Fibroblast of lung (primary cell): ENCODE measurements at regions not wholly inside any gene's neighbourhood (a gene's known extent, or its start where the extent isn't known, plus 50 kb on each side); places are given as distances from the start of the nearest gene placed in this dataset.
A peak's percentile ranks its signal among the peaks of the same experiment; 100 is the strongest.

Experiments
- DNase-seq, 2 donors: peaks; one replicate each; pipeline versions ENCODE4 v3.0.0 to v3.0.0-alpha.2; 2010; ENCODE audit warnings: low read depth in 2 of 2
- H2AFZ ChIP-seq: 2 replicates; pipeline ENCODE4 v1.5.1; 2012; ENCODE audit warnings: low read length, control low read depth, inconsistent platforms
- H3K27ac ChIP-seq: 2 replicates; pipeline ENCODE4 v1.5.1; 2011; ENCODE audit warnings: low read length, control low read depth; ENCODE audit not compliant: insufficient read depth
- H3K27me3 ChIP-seq: 2 replicates; pipeline ENCODE4 v1.5.1; 2011; ENCODE audit warnings: mild to moderate bottlenecking, low read length; ENCODE audit not compliant: control insufficient read depth, insufficient read depth
- H3K36me3 ChIP-seq: 2 replicates; pipeline ENCODE4 v1.5.1; 2011; ENCODE audit warnings: low read length; ENCODE audit not compliant: control insufficient read depth, insufficient read depth
- H3K4me1 ChIP-seq: 2 replicates; pipeline ENCODE4 v1.5.1; 2011; ENCODE audit warnings: low read length; ENCODE audit not compliant: control insufficient read depth, insufficient read depth; ENCODE audit errors: extremely low read depth
- H3K4me2 ChIP-seq: 2 replicates; pipeline ENCODE4 v1.5.1; 2011; ENCODE audit warnings: low read length, control low read depth; ENCODE audit not compliant: insufficient read depth; ENCODE audit errors: extremely low read depth
- H3K4me3 ChIP-seq, 4 experiments: fragments of 200-600 bp in 1 of 4; sonication (generic) in 1 of 4; replicated peaks in 1 of 4; 2 replicates each; pipeline ENCODE4 v1.5.1; 2011 to 2016; ENCODE audit warnings: low read length in 4 of 4, low read depth in 3 of 4, mild to moderate bottlenecking in 3 of 4, control low read depth in 2 of 4, inconsistent platforms in 1 of 4, mixed read lengths in 1 of 4; ENCODE audit not compliant: insufficient read depth in 1 of 4; ENCODE audit errors: control extremely low read depth in 1 of 4
- H3K79me2 ChIP-seq: 2 replicates; pipeline ENCODE4 v1.5.1; 2012; ENCODE audit warnings: mild to moderate bottlenecking, low read length, inconsistent platforms; ENCODE audit not compliant: control insufficient read depth, insufficient read depth
- H3K9ac ChIP-seq: 2 replicates; pipeline ENCODE4 v1.5.1; 2011; ENCODE audit warnings: mild to moderate bottlenecking, low read length, control low read depth; ENCODE audit not compliant: insufficient read depth
- H3K9me3 ChIP-seq: 2 replicates; pipeline ENCODE4 v1.5.1; 2012; ENCODE audit warnings: low read depth, low read length; ENCODE audit not compliant: control insufficient read depth, insufficient read depth
- H4K20me1 ChIP-seq: 2 replicates; pipeline ENCODE4 v1.5.1; 2011; ENCODE audit warnings: low read length; ENCODE audit not compliant: control insufficient read depth, insufficient read depth; ENCODE audit errors: extremely low read depth
- EZH2 ChIP-seq: IDR thresholded peaks from 2 replicates; pipeline ENCODE4 v1.5.1; 2012; ENCODE audit warnings: low read length, control low read depth, mild to moderate bottlenecking; ENCODE audit errors: missing control alignments
- TF ChIP-seq, protein P1 (sequence below), 2 donors: IDR thresholded peaks in 1 of 2; conservative IDR thresholded peaks in 1 of 2; 1 replicate in 1 of 2; 2 replicates in 1 of 2; pipeline ENCODE4 v1.5.1; 2011 to 2012; ENCODE audit warnings: low read length in 2 of 2, control low read depth in 1 of 2, inconsistent platforms in 1 of 2, low read depth in 1 of 2, mild to moderate bottlenecking in 1 of 2

DNA sequence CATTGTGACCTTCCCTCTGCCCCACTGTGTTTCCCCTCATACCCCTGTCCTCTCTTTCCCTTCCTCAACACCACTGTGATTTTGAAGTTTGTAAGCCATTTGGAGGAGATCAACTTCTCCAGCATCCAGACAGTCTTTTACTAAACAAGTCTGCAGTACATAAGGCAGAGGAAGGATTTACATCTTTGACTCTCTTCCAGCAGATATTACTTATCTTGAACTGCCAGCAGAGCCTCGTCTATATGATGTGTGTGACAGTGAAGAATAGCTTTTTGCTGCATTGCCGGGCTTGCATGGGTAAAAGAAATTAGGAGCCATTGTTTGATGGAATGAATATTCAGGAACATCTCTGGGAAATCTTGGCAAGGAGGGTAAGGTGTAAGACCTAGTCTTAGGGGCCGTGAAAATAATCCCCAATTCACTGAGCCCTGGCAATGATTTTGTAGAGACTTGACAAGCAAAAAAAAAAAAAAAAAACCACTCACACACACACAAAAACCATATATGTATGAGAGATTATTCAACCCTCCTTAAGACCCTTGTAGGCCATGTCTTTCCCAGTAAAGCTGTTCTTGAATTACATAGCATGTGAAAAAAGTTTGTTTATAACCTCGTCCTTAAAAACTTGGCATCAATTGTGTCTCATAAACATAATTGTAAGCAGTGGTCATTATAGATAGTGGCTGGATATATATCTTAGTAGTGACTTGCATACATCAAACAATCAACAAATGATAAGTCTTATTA is 903.9 kb downstream of the CDH11 start:
- no peaks in the 10 kb centered on the region for H4K20me1 ChIP-seq
- H3K9me3 ChIP-seq = no peaks in the 10 kb centered on the region
- no peak overlapping the region for H3K27ac ChIP-seq
- H3K9ac ChIP-seq = no peak overlapping the region
- DNase-seq = no peak
- H3K4me2 ChIP-seq = no peak overlapping the region
- H3K4me3 ChIP-seq = no peak overlapping the region
- no peak overlapping the region for H2AFZ ChIP-seq
- H3K4me1 ChIP-seq = no peaks in the 10 kb centered on the region
- no peaks in the 10 kb centered on the region for H3K36me3 ChIP-seq
- no peaks in the 10 kb centered on the region for H3K79me2 ChIP-seq
- H3K27me3 ChIP-seq = no peaks in the 10 kb centered on the region
- TF ChIP-seq, protein P1, sequence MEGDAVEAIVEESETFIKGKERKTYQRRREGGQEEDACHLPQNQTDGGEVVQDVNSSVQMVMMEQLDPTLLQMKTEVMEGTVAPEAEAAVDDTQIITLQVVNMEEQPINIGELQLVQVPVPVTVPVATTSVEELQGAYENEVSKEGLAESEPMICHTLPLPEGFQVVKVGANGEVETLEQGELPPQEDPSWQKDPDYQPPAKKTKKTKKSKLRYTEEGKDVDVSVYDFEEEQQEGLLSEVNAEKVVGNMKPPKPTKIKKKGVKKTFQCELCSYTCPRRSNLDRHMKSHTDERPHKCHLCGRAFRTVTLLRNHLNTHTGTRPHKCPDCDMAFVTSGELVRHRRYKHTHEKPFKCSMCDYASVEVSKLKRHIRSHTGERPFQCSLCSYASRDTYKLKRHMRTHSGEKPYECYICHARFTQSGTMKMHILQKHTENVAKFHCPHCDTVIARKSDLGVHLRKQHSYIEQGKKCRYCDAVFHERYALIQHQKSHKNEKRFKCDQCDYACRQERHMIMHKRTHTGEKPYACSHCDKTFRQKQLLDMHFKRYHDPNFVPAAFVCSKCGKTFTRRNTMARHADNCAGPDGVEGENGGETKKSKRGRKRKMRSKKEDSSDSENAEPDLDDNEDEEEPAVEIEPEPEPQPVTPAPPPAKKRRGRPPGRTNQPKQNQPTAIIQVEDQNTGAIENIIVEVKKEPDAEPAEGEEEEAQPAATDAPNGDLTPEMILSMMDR (conservative IDR thresholded peaks at IDR 0.05 in 1 of 2, IDR thresholded peaks at IDR 0.05 in 1 of 2; ENCODE audit: low read depth in 1 of 2, low read length in 2 of 2) = no peak
- TF ChIP-seq EZH2 = no peak

DNA sequence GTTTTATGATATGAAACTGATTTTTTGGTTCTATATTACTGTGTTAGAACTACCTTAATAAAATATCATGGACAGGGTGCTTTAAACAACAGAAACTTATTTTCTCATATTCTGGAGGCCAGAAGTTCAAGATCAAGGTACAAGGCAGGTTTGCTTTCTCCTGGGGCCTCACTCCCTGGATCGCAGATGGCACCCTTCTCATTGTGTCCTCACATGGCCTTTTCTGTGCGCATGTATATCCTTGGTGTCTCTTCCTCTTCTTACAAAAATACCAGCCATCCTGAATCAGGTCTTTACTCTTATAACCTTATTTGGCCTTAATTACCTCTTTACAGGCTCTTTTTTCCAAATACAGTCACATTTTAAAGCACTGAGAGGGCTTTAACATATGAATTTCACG is 906.1 kb downstream of the CDH11 start:
- no peak for DNase-seq
- Histone ChIP-seq H3K79me2 (no peaks in the 10 kb centered on the region), H3K4me1 (no peaks in the 10 kb centered on the region), H3K9ac (no peak overlapping the region), H3K4me3 (no peak overlapping the region), H3K27me3 (no peaks in the 10 kb centered on the region), H3K27ac (no peak overlapping the region), H4K20me1 (no peaks in the 10 kb centered on the region), H3K4me2 (no peak overlapping the region), H3K9me3 (no peaks in the 10 kb centered on the region), H2AFZ (no peak overlapping the region), H3K36me3 (no peaks in the 10 kb centered on the region)
- TF ChIP-seq EZH2 = no peak
- TF ChIP-seq, protein P1 (conservative IDR thresholded peaks at IDR 0.05 in 1 of 2, IDR thresholded peaks at IDR 0.05 in 1 of 2; ENCODE audit: low read depth in 1 of 2, low read length in 2 of 2) = no peak

DNA sequence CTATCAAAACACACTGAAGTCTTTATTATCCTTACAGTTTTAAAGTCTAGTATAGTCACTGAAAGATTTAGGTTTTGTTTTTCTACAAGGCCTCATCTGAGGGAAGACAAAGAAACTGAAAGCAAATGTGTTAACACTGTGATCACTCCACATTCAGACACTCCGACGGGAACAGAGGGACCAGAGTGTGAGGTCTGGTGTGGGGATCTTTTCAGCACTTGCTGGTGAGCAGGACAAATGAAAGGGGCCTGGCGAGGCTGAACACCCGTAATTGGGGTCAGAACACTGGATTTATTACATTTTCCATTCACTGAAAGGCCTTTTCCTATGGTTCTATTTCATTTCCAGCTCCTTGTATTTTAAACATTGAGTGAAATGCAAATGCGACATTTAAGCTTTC is 910.5 kb downstream of the CDH11 start:
- H3K79me2 ChIP-seq = no peaks in the 10 kb centered on the region
- no peaks in the 10 kb centered on the region for H4K20me1 ChIP-seq
- no peaks in the 10 kb centered on the region for H3K9me3 ChIP-seq
- H2AFZ ChIP-seq = no peak overlapping the region
- no peak overlapping the region for H3K4me3 ChIP-seq
- no peaks in the 10 kb centered on the region for H3K4me1 ChIP-seq
- no peak overlapping the region for H3K27ac ChIP-seq
- no peak overlapping the region for H3K9ac ChIP-seq
- no peak overlapping the region for H3K4me2 ChIP-seq
- no peaks in the 10 kb centered on the region for H3K27me3 ChIP-seq
- no peaks in the 10 kb centered on the region for H3K36me3 ChIP-seq
- peak in 1 of 2 donors; percentile 10 for DNase-seq
- TF ChIP-seq, protein P1 (conservative IDR thresholded peaks at IDR 0.05 in 1 of 2, IDR thresholded peaks at IDR 0.05 in 1 of 2; ENCODE audit: low read depth in 1 of 2, low read length in 2 of 2) = no peak
- no peak for TF ChIP-seq EZH2
